Ishikawa (cell line): ENCODE measurements at regions not wholly inside any gene's neighbourhood (a gene's known extent, or its start where the extent isn't known, plus 50 kb on each side); places are given as distances from the start of the nearest gene placed in this dataset.

ENCODE experiments used
- CEBPB ChIP-seq: IDR thresholded peaks from 2 replicates; pipeline ENCODE4 v1.6.1; 2012
- REST ChIP-seq: IDR thresholded peaks from 2 replicates; pipeline ENCODE4 v1.6.1; 2012; ENCODE audit warnings: low read depth, mild to moderate bottlenecking

- no peak for TF ChIP-seq REST
- no peak for TF ChIP-seq CEBPB
Observed at GRCh38 chr15:77698481-77698880, 65.8 kb upstream of the LINGO1 start.
